ENCODE measurements at regions not wholly inside any gene's neighbourhood (a gene's known extent, or its start where the extent isn't known, plus 50 kb on each side); places are given as distances from the start of the nearest gene placed in this dataset.
"Not testable (repeated sequence)": the region's sequence is repeated elsewhere in the genome, so short reads cannot be mapped to it uniquely, and the experiment has no call there.

DNA sequence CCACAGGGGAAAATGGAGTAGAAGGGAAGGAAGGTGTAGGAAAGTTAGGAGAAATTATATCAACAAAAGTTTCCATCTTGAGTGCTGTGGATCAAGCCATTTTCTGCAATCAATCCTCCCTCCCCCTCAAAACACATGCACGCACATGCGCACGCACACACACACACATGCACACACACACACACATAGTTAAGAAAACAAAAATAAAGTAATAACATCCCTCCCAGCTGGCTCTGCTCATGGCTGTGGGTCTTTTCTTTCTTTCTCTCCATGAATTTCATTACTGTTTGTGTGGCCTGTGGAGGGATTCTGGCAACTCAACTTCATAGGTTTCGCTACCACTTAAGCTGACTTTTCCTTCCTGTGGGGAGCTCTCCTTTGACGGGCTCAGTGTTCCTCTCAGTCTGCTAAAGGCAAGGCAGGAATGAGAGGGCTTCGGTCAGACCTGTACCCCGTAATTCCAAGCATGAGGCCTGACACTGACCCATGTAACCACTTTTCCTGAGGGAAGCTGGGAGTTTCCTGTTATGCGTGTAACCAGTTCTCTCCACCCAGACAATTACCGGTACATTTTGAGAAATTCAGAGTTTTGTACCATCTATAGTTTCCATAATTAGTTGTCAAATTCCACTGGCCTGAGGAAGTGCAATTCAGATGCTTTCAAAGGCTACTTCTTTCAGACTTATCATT is 79.8 kb downstream of the ZNF92 start:
- H3K4me3 ChIP-seq (ENCODE audit: low read length in 2 of 2) = no peak overlapping the region
- no peaks in the 10 kb centered on the region for H3K27me3 ChIP-seq (ENCODE audit: control insufficient read depth in 1 of 2, insufficient read depth in 2 of 2, low read length in 2 of 2)
- H3K9me3 ChIP-seq (ENCODE audit: control insufficient read depth in 2 of 2, low read length in 2 of 2) = no peaks in the 10 kb centered on the region
- no peak overlapping the region for H3K9ac ChIP-seq (ENCODE audit: low read length in 2 of 2)
- no peak overlapping the region for H3K27ac ChIP-seq (ENCODE audit: low read length)
- H3K4me1 ChIP-seq (ENCODE audit: control insufficient read depth, insufficient read depth, low read length) = no peaks in the 10 kb centered on the region
- H3K36me3 ChIP-seq (ENCODE audit: control insufficient read depth in 2 of 2, insufficient read depth in 2 of 2, low read length in 2 of 2) = no peaks in the 10 kb centered on the region

DNA sequence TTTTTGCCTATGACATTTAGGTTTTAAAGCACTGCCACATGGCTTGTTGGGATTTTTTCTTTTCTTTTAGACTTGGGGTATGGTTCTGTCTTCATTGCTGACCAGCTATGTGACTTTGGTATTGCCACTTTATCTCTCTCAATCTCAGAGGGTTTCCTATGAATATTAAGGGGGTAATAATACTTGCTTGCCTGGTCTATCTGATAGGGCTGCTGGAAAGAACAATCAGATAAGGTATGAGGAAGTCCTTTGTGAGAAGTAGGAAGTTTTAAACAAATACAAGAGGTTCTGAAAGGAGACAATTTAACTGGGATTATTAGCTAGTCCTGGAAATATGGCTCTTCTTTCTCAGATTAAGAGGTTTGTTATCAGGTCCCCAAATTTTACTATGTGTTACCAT is 80.8 kb downstream of the ZNF92 start:
- Histone ChIP-seq H3K4me3 (ENCODE audit: low read length in 2 of 2) (no peak overlapping the region), H3K27me3 (ENCODE audit: control insufficient read depth in 1 of 2, insufficient read depth in 2 of 2, low read length in 2 of 2) (no peaks in the 10 kb centered on the region), H3K4me1 (ENCODE audit: control insufficient read depth, insufficient read depth, low read length) (no peaks in the 10 kb centered on the region), H3K9ac (ENCODE audit: low read length in 2 of 2) (no peak overlapping the region), H3K36me3 (ENCODE audit: control insufficient read depth in 2 of 2, insufficient read depth in 2 of 2, low read length in 2 of 2) (no peaks in the 10 kb centered on the region), H3K9me3 (ENCODE audit: control insufficient read depth in 2 of 2, low read length in 2 of 2) (no peaks in the 10 kb centered on the region), H3K27ac (ENCODE audit: low read length) (no peak overlapping the region)

DNA sequence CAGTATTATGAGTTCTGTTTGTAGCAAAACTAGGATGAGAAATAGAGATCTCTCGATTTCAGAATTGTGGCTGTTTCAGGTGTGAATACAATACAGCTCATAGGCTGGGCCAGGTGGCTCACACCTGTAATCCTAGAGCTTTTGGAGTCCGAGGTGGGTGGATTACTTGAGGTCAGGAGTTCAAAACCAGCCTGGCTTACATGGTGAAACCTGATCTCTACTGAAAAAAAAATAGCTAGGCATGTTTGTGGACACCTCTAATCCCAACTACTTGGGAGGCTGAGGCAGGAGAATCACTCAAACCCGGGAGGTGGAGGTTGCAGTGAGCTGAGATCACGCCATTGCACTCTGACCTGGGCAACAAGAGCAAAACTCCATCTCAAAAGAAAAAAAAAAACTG is 81.4 kb downstream of the ZNF92 start:
- H3K9me3 ChIP-seq (ENCODE audit: control insufficient read depth in 2 of 2, low read length in 2 of 2); H3K27me3 ChIP-seq (ENCODE audit: control insufficient read depth in 1 of 2, insufficient read depth in 2 of 2, low read length in 2 of 2); H3K36me3 ChIP-seq (ENCODE audit: control insufficient read depth in 2 of 2, insufficient read depth in 2 of 2, low read length in 2 of 2); H3K27ac ChIP-seq (ENCODE audit: low read length); H3K4me3 ChIP-seq (ENCODE audit: low read length in 2 of 2); H3K9ac ChIP-seq (ENCODE audit: low read length in 2 of 2); H3K4me1 ChIP-seq (ENCODE audit: control insufficient read depth, insufficient read depth, low read length): not testable (repeated sequence)

DNA sequence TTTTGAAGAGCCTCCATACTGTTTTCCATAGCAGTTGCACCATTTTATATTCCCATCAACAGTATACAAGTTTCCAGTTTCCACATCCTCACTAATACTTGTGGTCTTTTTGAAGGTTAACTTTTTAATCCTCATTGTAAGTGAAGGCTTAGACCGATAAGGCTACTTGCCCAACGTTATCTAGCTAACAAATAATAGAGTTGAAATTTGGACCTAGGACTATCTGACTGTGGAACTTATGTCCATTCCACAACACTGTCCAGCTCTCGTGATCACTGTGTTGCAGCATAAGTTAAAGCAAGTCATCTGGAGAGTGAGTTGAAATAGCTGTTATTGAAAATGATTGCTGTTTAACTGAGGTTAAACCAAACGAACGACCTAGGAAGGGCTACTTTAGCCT is 84.0 kb downstream of the ZNF92 start:
- Histone ChIP-seq H3K4me3 (ENCODE audit: low read length in 2 of 2) (no peak overlapping the region), H3K27ac (ENCODE audit: low read length) (no peak overlapping the region), H3K9me3 (ENCODE audit: control insufficient read depth in 2 of 2, low read length in 2 of 2) (no peaks in the 10 kb centered on the region), H3K36me3 (ENCODE audit: control insufficient read depth in 2 of 2, insufficient read depth in 2 of 2, low read length in 2 of 2) (no peaks in the 10 kb centered on the region), H3K9ac (ENCODE audit: low read length in 2 of 2) (no peak overlapping the region), H3K4me1 (ENCODE audit: control insufficient read depth, insufficient read depth, low read length) (no peaks in the 10 kb centered on the region), H3K27me3 (ENCODE audit: control insufficient read depth in 1 of 2, insufficient read depth in 2 of 2, low read length in 2 of 2) (no peaks in the 10 kb centered on the region)

DNA sequence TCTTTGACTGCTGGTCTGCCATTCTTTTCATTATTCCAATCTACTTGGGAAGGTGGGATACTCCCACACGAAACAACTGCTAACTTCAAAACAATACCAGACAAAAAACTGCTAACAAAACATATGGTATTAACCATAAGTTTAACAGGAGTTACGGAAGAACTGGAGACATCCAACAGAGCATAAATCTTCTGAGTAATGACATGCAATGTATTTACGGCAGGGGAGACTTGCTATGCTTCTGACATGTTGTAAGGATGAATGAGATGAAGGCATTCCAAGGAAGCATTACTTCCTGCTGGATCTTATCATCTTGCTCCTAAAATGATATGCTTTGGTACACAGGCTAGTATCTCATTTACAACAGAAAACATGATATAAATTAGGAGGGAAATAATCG is 85.8 kb downstream of the ZNF92 start:
- no peak overlapping the region for H3K4me3 ChIP-seq (ENCODE audit: low read length in 2 of 2)
- H3K9ac ChIP-seq (ENCODE audit: low read length in 2 of 2) = no peak overlapping the region
- no peaks in the 10 kb centered on the region for H3K36me3 ChIP-seq (ENCODE audit: control insufficient read depth in 2 of 2, insufficient read depth in 2 of 2, low read length in 2 of 2)
- H3K27me3 ChIP-seq (ENCODE audit: control insufficient read depth in 1 of 2, insufficient read depth in 2 of 2, low read length in 2 of 2) = no peaks in the 10 kb centered on the region
- H3K9me3 ChIP-seq (ENCODE audit: control insufficient read depth in 2 of 2, low read length in 2 of 2) = no peaks in the 10 kb centered on the region
- H3K4me1 ChIP-seq (ENCODE audit: control insufficient read depth, insufficient read depth, low read length) = no peaks in the 10 kb centered on the region
- no peak overlapping the region for H3K27ac ChIP-seq (ENCODE audit: low read length)

DNA sequence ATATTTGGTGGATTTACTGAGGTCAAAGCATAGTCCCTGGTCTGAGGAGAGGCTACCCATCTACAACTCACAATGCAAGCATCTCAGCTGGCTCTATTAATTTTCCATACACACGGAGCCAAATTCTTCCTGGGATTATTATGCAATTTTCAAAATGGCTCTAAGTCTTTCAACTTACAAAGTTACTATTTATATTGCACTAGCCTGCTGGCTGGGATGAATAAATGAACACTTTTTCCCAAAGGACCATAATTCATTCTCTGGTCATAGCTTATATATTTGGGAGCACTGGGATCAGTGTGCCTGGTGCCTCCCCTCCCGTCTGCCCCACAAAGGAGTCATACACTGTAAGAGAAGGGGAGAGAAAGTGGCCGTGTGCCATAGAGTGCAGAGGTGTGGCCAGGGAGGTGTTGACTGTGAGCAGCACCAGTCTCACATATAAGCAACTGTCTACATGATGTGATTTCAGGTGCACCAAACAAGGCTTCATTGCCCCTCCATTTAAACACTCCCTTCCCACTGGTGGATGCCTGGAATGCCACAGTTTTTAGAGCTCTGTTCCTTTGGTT is 88.6 kb downstream of the ZNF92 start:
- H3K27me3 ChIP-seq (ENCODE audit: control insufficient read depth in 1 of 2, insufficient read depth in 2 of 2, low read length in 2 of 2) = no peaks in the 10 kb centered on the region
- H3K9me3 ChIP-seq (ENCODE audit: control insufficient read depth in 2 of 2, low read length in 2 of 2) = no peaks in the 10 kb centered on the region
- no peaks in the 10 kb centered on the region for H3K36me3 ChIP-seq (ENCODE audit: control insufficient read depth in 2 of 2, insufficient read depth in 2 of 2, low read length in 2 of 2)
- H3K4me3 ChIP-seq (ENCODE audit: low read length in 2 of 2) = no peak overlapping the region
- H3K27ac ChIP-seq (ENCODE audit: low read length) = no peak overlapping the region
- H3K9ac ChIP-seq (ENCODE audit: low read length in 2 of 2) = no peak overlapping the region
- no peaks in the 10 kb centered on the region for H3K4me1 ChIP-seq (ENCODE audit: control insufficient read depth, insufficient read depth, low read length)

DNA sequence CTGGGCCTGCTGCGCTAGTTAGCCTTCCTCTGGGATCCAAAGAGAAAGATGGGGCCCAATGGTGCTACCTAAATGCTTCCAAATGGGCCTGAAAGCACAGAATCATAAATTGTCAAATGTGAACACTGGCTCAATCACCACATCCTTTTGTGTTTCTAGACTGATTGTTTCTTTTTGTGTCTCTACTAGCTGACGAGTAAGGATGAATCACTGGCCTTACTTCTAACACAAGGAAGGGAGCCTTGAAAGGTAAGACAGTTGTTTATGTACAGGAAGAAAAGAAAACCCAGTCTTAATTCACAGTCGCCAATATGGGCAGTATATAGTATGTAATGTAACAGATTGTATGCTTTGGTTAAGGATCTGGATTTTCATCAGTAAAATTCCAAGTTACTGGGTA is 89.5 kb downstream of the ZNF92 start:
- Histone ChIP-seq H3K9ac (ENCODE audit: low read length in 2 of 2) (no peak overlapping the region), H3K36me3 (ENCODE audit: control insufficient read depth in 2 of 2, insufficient read depth in 2 of 2, low read length in 2 of 2) (no peaks in the 10 kb centered on the region), H3K4me1 (ENCODE audit: control insufficient read depth, insufficient read depth, low read length) (no peaks in the 10 kb centered on the region)

DNA sequence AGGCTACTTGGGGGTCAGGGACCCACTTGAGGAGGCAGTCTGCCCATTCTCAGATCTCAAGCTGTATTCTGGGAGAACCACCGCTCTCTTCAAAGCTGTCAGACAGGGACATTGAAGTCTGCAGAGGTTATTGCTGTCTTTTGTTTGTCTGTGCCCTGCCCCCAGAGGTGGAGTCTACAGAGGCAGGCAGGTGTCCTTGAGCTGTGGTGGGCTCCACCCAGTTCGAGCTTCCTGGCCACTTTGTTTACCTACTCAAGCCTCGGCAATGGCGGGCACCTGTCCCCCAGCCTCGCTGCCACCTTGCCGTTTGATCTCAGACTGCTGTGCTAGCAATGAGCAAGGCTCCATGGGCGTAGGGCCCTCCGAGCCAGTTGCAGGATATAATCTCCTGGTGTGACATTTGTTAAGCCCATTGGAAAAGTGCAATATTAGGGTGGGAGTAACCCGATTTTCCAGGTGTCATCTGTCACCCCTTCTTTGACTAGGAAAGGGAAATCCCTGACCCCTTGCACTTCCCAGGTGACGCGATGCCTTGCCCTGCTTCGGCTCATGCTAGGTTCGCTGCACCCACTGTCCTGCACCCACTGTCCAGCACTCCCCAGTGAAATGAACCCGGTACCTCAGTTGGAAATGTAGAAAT is 96.4 kb downstream of the ZNF92 start:
- not testable (repeated sequence) for H3K4me3 ChIP-seq (ENCODE audit: low read length in 2 of 2); H3K9ac ChIP-seq (ENCODE audit: low read length in 2 of 2); H3K27ac ChIP-seq (ENCODE audit: low read length); H3K4me1 ChIP-seq (ENCODE audit: control insufficient read depth, insufficient read depth, low read length); H3K9me3 ChIP-seq (ENCODE audit: control insufficient read depth in 2 of 2, low read length in 2 of 2); H3K27me3 ChIP-seq (ENCODE audit: control insufficient read depth in 1 of 2, insufficient read depth in 2 of 2, low read length in 2 of 2); H3K36me3 ChIP-seq (ENCODE audit: control insufficient read depth in 2 of 2, insufficient read depth in 2 of 2, low read length in 2 of 2)

More for the DNA sequence above, 89.5 kb downstream of the ZNF92 start:
- no peaks in the 10 kb centered on the region for H3K9me3 ChIP-seq (ENCODE audit: control insufficient read depth in 2 of 2, low read length in 2 of 2)
- H3K4me3 ChIP-seq (ENCODE audit: low read length in 2 of 2) = no peak overlapping the region
- H3K27me3 ChIP-seq (ENCODE audit: control insufficient read depth in 1 of 2, insufficient read depth in 2 of 2, low read length in 2 of 2) = no peaks in the 10 kb centered on the region
- H3K27ac ChIP-seq (ENCODE audit: low read length) = no peak overlapping the region

DNA sequence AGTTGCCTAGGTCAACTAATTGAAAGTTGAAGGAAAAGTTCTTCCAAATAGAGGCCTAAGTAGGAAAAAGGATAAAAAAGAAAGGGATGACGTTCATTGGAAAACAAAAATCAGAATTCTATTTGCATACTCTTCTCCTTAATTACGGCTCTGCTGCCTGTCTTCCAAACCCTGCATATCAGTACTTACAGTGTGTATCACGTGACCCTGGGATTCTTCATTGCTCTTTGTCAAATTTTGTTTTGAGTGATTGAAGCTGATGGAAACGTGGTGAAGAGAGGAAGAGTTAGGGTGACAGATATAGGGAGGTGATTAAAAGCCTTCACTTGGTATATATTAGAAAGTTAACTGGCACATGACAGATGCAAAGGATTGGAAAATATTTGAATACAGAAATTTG is 97.9 kb downstream of the ZNF92 start:
- Histone ChIP-seq H3K9ac (ENCODE audit: low read length in 2 of 2) (no peak overlapping the region), H3K4me3 (ENCODE audit: low read length in 2 of 2) (no peak overlapping the region), H3K4me1 (ENCODE audit: control insufficient read depth, insufficient read depth, low read length) (no peaks in the 10 kb centered on the region), H3K27me3 (ENCODE audit: control insufficient read depth in 1 of 2, insufficient read depth in 2 of 2, low read length in 2 of 2) (no peaks in the 10 kb centered on the region), H3K36me3 (ENCODE audit: control insufficient read depth in 2 of 2, insufficient read depth in 2 of 2, low read length in 2 of 2) (no peaks in the 10 kb centered on the region), H3K27ac (ENCODE audit: low read length) (no peak overlapping the region), H3K9me3 (ENCODE audit: control insufficient read depth in 2 of 2, low read length in 2 of 2) (no peaks in the 10 kb centered on the region)

DNA sequence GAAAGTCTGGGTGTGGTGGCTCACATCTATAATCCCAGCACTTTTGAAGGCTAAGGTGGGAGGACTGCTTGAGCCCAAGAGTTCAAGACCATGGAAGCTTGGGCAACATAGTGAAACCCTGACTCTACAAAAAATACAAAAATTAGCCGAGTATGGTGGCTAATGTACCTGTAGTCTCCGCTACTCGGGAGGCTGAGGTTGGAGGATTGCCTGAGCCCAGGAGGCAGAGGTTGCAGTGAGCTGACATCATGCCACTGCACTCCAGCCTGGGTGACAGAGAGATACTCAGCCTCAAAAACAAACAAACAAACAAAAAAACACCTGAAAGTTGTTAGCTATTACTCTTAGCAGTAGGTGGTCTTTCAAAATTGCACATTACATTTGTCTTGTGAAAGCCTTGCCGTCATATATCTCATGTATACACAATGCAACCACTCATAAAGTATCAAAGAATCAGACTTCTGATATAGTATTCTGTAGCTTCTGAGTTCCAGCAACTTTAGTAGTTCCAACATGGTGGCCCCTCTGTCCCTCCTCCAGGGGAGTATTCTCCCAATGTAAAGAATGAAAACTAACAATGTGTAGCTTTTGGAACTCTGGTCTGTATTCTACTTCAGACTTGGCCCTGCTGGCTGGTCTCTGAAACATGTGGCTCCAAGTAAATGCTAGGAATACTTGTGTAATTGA is 101.5 kb downstream of the ZNF92 start:
- Histone ChIP-seq H3K9me3 (ENCODE audit: control insufficient read depth in 2 of 2, low read length in 2 of 2) (peaks cover 0 to 3% of the 10 kb centered on the region in 2 donors), H3K27ac (ENCODE audit: low read length) (no peak overlapping the region), H3K9ac (ENCODE audit: low read length in 2 of 2) (no peak overlapping the region), H3K4me1 (ENCODE audit: control insufficient read depth, insufficient read depth, low read length) (no peaks in the 10 kb centered on the region), H3K36me3 (ENCODE audit: control insufficient read depth in 2 of 2, insufficient read depth in 2 of 2, low read length in 2 of 2) (no peaks in the 10 kb centered on the region), H3K27me3 (ENCODE audit: control insufficient read depth in 1 of 2, insufficient read depth in 2 of 2, low read length in 2 of 2) (peaks cover 0 to 2% of the 10 kb centered on the region in 2 donors), H3K4me3 (ENCODE audit: low read length in 2 of 2) (no peak overlapping the region)
